Body of pancreas (tissue), 4 donors: ENCODE measurements at regions not wholly inside any gene's neighbourhood (a gene's known extent, or its start where the extent isn't known, plus 50 kb on each side); places are given as distances from the start of the nearest gene placed in this dataset.

Experiments
- ATAC-seq: fragments of 150-250 bp; one replicate; pipeline ENCODE4 v1.9.1; 2016
- DNase-seq, 4 donors: peaks; one replicate each; pipeline ENCODE4 v3.0.0-alpha.2; 2019
- H3K27ac ChIP-seq, 4 donors: fragments of 200-600 bp; sonication (generic); 1 replicate in 3 of 4; 2 replicates in 1 of 4; pipeline versions ENCODE4 v1.5.1 to v1.6.1; 2016 to 2019; ENCODE audit warnings: mild to moderate bottlenecking in 1 of 4, mixed read lengths in 1 of 4, moderate library complexity in 1 of 4
- H3K27me3 ChIP-seq, 2 donors: fragments of 200-600 bp; sonication (generic); one replicate each; pipeline ENCODE4 v1.6.0; 2016; ENCODE audit warnings: mild to moderate bottlenecking in 1 of 2
- H3K36me3 ChIP-seq, 2 donors: fragments of 200-600 bp; sonication (generic); replicated peaks in 1 of 2; 2 replicates each; pipeline ENCODE4 v1.5.1; 2016; ENCODE audit warnings: low read depth in 2 of 2; ENCODE audit not compliant: insufficient read depth in 1 of 2
- H3K4me1 ChIP-seq: fragments of 200-600 bp; sonication (generic); one replicate; pipeline ENCODE4 v1.6.0; 2016
- H3K4me3 ChIP-seq, 2 donors: fragments of 200-600 bp; sonication (generic); 1 replicate in 1 of 2; 2 replicates in 1 of 2; pipeline ENCODE4 v1.5.1; 2016 to 2019
- H3K9me3 ChIP-seq, 3 donors: fragments of 200-600 bp; sonication (generic); 1 replicate in 2 of 3; 2 replicates in 1 of 3; pipeline ENCODE4 v1.5.1; 2016
- CTCF ChIP-seq, 7 experiments: fragments of 450-650 bp in 4 of 7; fragments of 200-600 bp in 3 of 7; sonication (generic) in 3 of 7; IDR thresholded peaks; one replicate each; pipeline ENCODE4 v1.5.1; 2016 to 2019; ENCODE audit warnings: antibody characterized with exemption in 7 of 7
- POLR2A ChIP-seq, 3 donors: fragments of 450-650 bp; IDR thresholded peaks; one replicate each; pipeline ENCODE4 v1.6.1; 2016; ENCODE audit warnings: antibody characterized with exemption in 3 of 3, mild to moderate bottlenecking in 2 of 3
- WGBS, 2 donors: methylation state at CpG; one replicate each; pipeline ENCODE4 v1.1.5; 2017; 5-methylcytosine and 5-hydroxymethylcytosine counted together
- intact Hi-C: fragments of 100-400 bp; cut with DNase I; formaldehyde crosslinking; loops from one replicate; pipeline ENCODE4 v1.15.1; 2023

DNA sequence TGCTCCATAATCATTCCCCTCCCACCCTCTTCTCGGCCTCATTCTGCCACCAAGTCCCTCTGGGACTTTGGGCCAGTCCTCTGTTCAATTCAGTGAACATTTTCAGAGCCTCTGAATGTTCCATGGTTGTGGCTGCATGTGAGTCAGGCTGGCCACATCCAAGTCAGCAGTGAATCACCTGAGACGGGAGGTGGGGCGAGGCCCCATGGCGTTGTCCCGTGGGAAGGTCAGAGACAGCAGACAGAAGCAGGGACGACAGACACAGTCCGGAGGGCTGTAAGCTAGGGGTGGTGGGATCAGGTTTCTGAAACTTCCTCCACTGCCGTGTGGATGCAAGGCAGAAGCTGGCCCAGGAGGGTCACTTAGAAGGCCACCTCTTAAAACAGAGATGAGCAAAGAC is 324.8 kb downstream of the MN1 start:
- WGBS, 2 donors: 87 to 91% methylated on average over 8 of the region's 8 CpGs
- intact Hi-C loops: no loop called here
- Histone ChIP-seq H3K27me3 (no peaks in the 10 kb centered on the region), H3K27ac (no peak overlapping the region), H3K36me3 (no peaks in the 10 kb centered on the region), H3K4me3 (no peak overlapping the region), H3K9me3 (no peaks in the 10 kb centered on the region), H3K4me1 (no peaks in the 10 kb centered on the region)
- TF ChIP-seq CTCF (IDR thresholded peaks at IDR 0.05) (no peak), POLR2A (IDR thresholded peaks at IDR 0.05) (no peak)
- no peak for DNase-seq
- no peak for ATAC-seq

DNA sequence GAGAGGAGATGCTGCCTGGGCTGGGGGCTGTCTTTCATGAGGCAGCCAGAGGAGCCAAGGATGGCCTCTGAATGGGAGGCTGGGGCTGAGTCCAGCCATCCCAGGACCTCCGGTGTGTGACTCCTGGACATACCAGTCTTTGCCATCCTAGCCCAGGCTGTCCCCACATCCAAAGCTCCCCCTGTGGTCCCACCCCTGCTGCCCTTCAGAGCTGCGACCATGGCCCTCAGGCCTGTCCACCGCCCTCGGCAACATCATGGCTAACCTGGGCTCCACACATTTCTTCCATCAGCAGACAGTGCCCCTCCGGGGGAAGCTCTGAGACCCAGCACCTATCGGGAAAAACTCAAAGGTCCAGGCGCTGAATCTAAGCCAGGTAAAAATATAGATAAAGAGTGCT is 324.4 kb downstream of the MN1 start:
- no peaks in the 10 kb centered on the region for H3K36me3 ChIP-seq
- DNase-seq (no peak), ATAC-seq (no peak)
- H3K9me3 ChIP-seq: no peaks in the 10 kb centered on the region
- H3K4me1 ChIP-seq: no peaks in the 10 kb centered on the region
- no peaks in the 10 kb centered on the region for H3K27me3 ChIP-seq
- H3K4me3 ChIP-seq: no peak overlapping the region
- TF ChIP-seq POLR2A (IDR thresholded peaks at IDR 0.05) (no peak), CTCF (IDR thresholded peaks at IDR 0.05) (no peak)
- no peak overlapping the region for H3K27ac ChIP-seq
- intact Hi-C loops: no loop called here
- 95 to 100% methylated on average over 3 to 7 of the region's 7 CpGs for WGBS, 2 donors

DNA sequence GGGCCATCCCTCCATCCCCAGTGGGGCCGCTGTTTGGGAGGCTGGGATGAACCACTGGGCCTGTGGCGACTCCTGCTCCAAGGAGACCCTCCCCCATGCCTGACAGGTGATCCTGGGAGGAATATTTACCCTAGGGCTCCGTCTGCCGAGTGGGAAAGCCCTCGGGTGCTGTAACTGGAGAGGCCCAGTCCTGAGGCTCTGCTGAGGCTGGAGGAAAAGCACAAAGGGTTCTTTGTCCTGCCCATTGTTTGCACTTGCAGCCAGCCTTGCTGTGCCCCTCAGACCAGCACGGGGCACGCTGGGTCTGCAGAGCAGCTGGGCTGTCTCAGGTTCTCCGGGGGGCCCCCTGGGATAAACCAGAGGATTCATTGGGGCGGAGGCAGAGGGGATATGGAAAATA is 321.1 kb downstream of the MN1 start:
- no peak for ATAC-seq
- DNase-seq: no peak
- TF ChIP-seq POLR2A (IDR thresholded peaks at IDR 0.05) (no peak), CTCF (IDR thresholded peaks at IDR 0.05) (no peak)

DNA sequence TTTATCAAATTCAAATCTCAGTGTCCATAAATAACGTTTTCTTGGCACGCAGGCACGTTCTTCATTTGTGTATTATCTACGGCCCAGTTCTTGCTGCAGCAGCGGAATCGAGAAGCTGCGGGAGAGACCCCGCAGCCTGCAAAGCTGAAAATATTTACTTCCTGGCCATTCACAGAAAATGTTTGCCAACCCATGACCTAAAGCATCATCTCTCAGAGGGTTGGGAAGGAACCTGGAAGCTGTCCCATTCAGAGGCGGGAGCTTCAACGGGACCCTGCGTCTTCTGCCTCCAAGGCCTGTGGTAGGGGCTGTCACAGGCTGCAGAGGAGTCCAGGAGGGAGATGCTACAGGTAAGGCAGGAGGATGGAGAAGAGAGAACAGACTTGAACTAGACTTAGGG is 319.2 kb downstream of the MN1 start:
- Histone ChIP-seq H3K9me3 (no peaks in the 10 kb centered on the region), H3K4me3 (no peak overlapping the region), H3K36me3 (no peaks in the 10 kb centered on the region), H3K27ac (no peak overlapping the region), H3K27me3 (no peaks in the 10 kb centered on the region), H3K4me1 (no peaks in the 10 kb centered on the region)
- ATAC-seq (no peak), DNase-seq (no peak)
- WGBS, 2 donors: 58 to 61% methylated on average over 11 of the region's 11 CpGs
- no peak for TF ChIP-seq CTCF (IDR thresholded peaks at IDR 0.05)
- no peak for TF ChIP-seq POLR2A (IDR thresholded peaks at IDR 0.05)
- intact Hi-C loops: no loop called here

More for the DNA sequence above, 321.1 kb downstream of the MN1 start:
- Histone ChIP-seq H3K27me3 (no peaks in the 10 kb centered on the region), H3K36me3 (no peaks in the 10 kb centered on the region), H3K4me3 (no peak overlapping the region), H3K4me1 (no peaks in the 10 kb centered on the region), H3K9me3 (no peaks in the 10 kb centered on the region), H3K27ac (no peak overlapping the region)
- intact Hi-C loops: no loop called here
- 45 to 48% methylated on average over 9 of the region's 9 CpGs for WGBS, 2 donors

- TF ChIP-seq CTCF (IDR thresholded peaks at IDR 0.05) (no peak), POLR2A (IDR thresholded peaks at IDR 0.05) (no peak)
- no peaks in the 10 kb centered on the region for H3K9me3 ChIP-seq
- no peaks in the 10 kb centered on the region for H3K27me3 ChIP-seq
- no peaks in the 10 kb centered on the region for H3K36me3 ChIP-seq
- DNase-seq (no peak), ATAC-seq (no peak)
- H3K4me3 ChIP-seq: no peak overlapping the region
- WGBS, 2 donors: 69 to 73% methylated on average over 12 of the region's 12 CpGs
- peaks cover 5% of the 10 kb centered on the region for H3K4me1 ChIP-seq
- intact Hi-C loops: no loop called here
- no peak overlapping the region for H3K27ac ChIP-seq
These were observed 318.3 kb downstream of the MN1 start for GRCh38 chr22:27483095-27483785.
